Fibroblast of villous mesenchyme (primary cell): ENCODE measurements at regions not wholly inside any gene's neighbourhood (a gene's known extent, or its start where the extent isn't known, plus 50 kb on each side); places are given as distances from the start of the nearest gene placed in this dataset.
"Not testable (repeated sequence)": the region's sequence is repeated elsewhere in the genome, so short reads cannot be mapped to it uniquely, and the experiment has no call there.

Experiments used
- DNase-seq: peaks from one replicate; pipeline ENCODE4 v3.0.0-alpha.2; 2010; ENCODE audit warnings: low read depth
- H3K4me3 ChIP-seq: 2 replicates; pipeline ENCODE4 v1.5.1; 2011; ENCODE audit warnings: low read depth, mild to moderate bottlenecking, low read length

- DNase-seq, H3K4me3 ChIP-seq: not testable (repeated sequence)
These were observed 54.7 kb downstream of the OR4M2 start for GRCh38 chr15:22134941-22135566.

GRCh38 chr15:22137572-22137971 is 57.2 kb downstream of the OR4M2 start:
- not testable (repeated sequence) for H3K4me3 ChIP-seq, DNase-seq

GRCh38 chr15:22141106-22141505 is 60.8 kb downstream of the OR4M2 start:
- not testable (repeated sequence) for H3K4me3 ChIP-seq, DNase-seq

GRCh38 chr15:22148109-22148508 is 67.8 kb downstream of the OR4M2 start:
- not testable (repeated sequence) for H3K4me3 ChIP-seq, DNase-seq

- not testable (repeated sequence) for DNase-seq, H3K4me3 ChIP-seq
These were observed 77.9 kb downstream of the OR4M2 start for GRCh38 chr15:22158243-22158642.

- not testable (repeated sequence) for H3K4me3 ChIP-seq, DNase-seq
These were observed 80.0 kb downstream of the OR4M2 start for GRCh38 chr15:22160283-22160682.

- not testable (repeated sequence) for DNase-seq, H3K4me3 ChIP-seq
These were observed 80.4 kb downstream of the OR4M2 start for GRCh38 chr15:22160741-22161140.

GRCh38 chr15:22161398-22161797 is 81.1 kb downstream of the OR4M2 start:
- not testable (repeated sequence) for DNase-seq, H3K4me3 ChIP-seq

GRCh38 chr15:22163715-22164114 is 83.4 kb downstream of the OR4M2 start:
- H3K4me3 ChIP-seq, DNase-seq: not testable (repeated sequence)

- H3K4me3 ChIP-seq, DNase-seq: not testable (repeated sequence)
These were observed 87.2 kb downstream of the OR4M2 start for GRCh38 chr15:22167521-22167920.

- H3K4me3 ChIP-seq, DNase-seq: not testable (repeated sequence)
These were observed 93.0 kb downstream of the OR4M2 start for GRCh38 chr15:22173029-22173998.

GRCh38 chr15:22174088-22174487 is 93.8 kb downstream of the OR4M2 start:
- H3K4me3 ChIP-seq, DNase-seq: not testable (repeated sequence)

- not testable (repeated sequence) for DNase-seq, H3K4me3 ChIP-seq
These were observed 97.6 kb downstream of the OR4M2 start for GRCh38 chr15:22177965-22178364.

GRCh38 chr15:22178438-22178837 is 98.1 kb downstream of the OR4M2 start:
- not testable (repeated sequence) for H3K4me3 ChIP-seq, DNase-seq

- not testable (repeated sequence) for DNase-seq, H3K4me3 ChIP-seq
These were observed 98.7 kb downstream of the OR4M2 start for GRCh38 chr15:22179043-22179442.

- DNase-seq, H3K4me3 ChIP-seq: not testable (repeated sequence)
These were observed 100.3 kb downstream of the OR4M2 start for GRCh38 chr15:22180611-22181010.

- H3K4me3 ChIP-seq, DNase-seq: not testable (repeated sequence)
These were observed 104.4 kb downstream of the OR4M2 start for GRCh38 chr15:22184678-22185077.

GRCh38 chr15:22186846-22187532 is 106.7 kb downstream of the OR4M2 start:
- DNase-seq, H3K4me3 ChIP-seq: not testable (repeated sequence)

- DNase-seq, result not testable (repeated sequence)
These were observed 111.5 kb downstream of the OR4M2 start for GRCh38 chr15:22191818-22192217.

More at GRCh38 chr15:22191818-22192217, 111.5 kb downstream of the OR4M2 start:
- not testable (repeated sequence) for H3K4me3 ChIP-seq
